Activated CD8-positive, alpha-beta T cell treated with anti-CD3 and anti-CD28 coated beads for 36 hours (primary cell): ENCODE measurements at regions not wholly inside any gene's neighbourhood (a gene's known extent, or its start where the extent isn't known, plus 50 kb on each side); places are given as distances from the start of the nearest gene placed in this dataset.

Source experiments
- ATAC-seq: fragments of 200-7000 bp; cut with Tn5 transposase; one replicate; pipeline ENCODE4 v1.10.0; 2021; ENCODE audit warnings: mild to moderate bottlenecking, moderate library complexity
- CTCF ChIA-PET: fragments of 350-600 bp; sonication (Branson Sonifier 250); formaldehyde crosslinking; loops from one replicate; lab custom pipeline; 2021; ENCODE audit warnings: antibody characterized with exemption; lab: Charles Lee
- POLR2A ChIA-PET: fragments of 350-600 bp; sonication (Branson Sonifier 250); formaldehyde crosslinking; loops from one replicate; lab custom pipeline; 2021; ENCODE audit warnings: antibody characterized with exemption; lab: Charles Lee
- DNase-seq: peaks from one replicate; pipeline ENCODE4 v3.0.0-alpha.2; 2020
- H3K27ac Mint-ChIP-seq: one replicate; pipeline ENCODE4 v1.8.0; 2021; ENCODE audit warnings: mild to moderate bottlenecking, mixed read lengths
- H3K27me3 Mint-ChIP-seq: one replicate; pipeline ENCODE4 v1.8.0; 2021; ENCODE audit warnings: mixed read lengths
- H3K36me3 Mint-ChIP-seq: one replicate; pipeline ENCODE4 v1.8.0; 2021; ENCODE audit warnings: low read depth, mixed read lengths
- H3K4me1 Mint-ChIP-seq: one replicate; pipeline ENCODE4 v1.8.0; 2021; ENCODE audit warnings: low read depth, mixed read lengths
- H3K4me3 Mint-ChIP-seq: one replicate; pipeline ENCODE4 v1.8.0; 2021; ENCODE audit warnings: mild to moderate bottlenecking, moderate library complexity, mixed read lengths
- H3K9me3 Mint-ChIP-seq: one replicate; pipeline ENCODE4 v1.8.0; 2021; ENCODE audit warnings: mixed read lengths
- CTCF ChIP-seq: fragments of 200-600 bp; IDR thresholded peaks from one replicate; pipeline ENCODE4 v1.8.0; 2022; ENCODE audit warnings: antibody characterized with exemption, mild to moderate bottlenecking
- intact Hi-C: fragments of 100-400 bp; cut with micrococcal nuclease; formaldehyde crosslinking; loops from one replicate; pipeline ENCODE4 v1.10.0; 2022

GRCh38 chr20:12057778-12058177, 140.1 kb downstream of the BTBD3 start:
- no peak for TF ChIP-seq CTCF
- Mint-ChIP-seq H3K27ac (no peak overlapping the region), H3K27me3 (no peaks in the 10 kb centered on the region), H3K9me3 (peaks cover 8% of the 10 kb centered on the region), H3K36me3 (no peaks in the 10 kb centered on the region), H3K4me1 (peaks cover 5% of the 10 kb centered on the region), H3K4me3 (no peak overlapping the region)
- ChIA-PET CTCF (no interaction called here), POLR2A (no interaction called here)
- DNase-seq (no peak), ATAC-seq (no peak)
- intact Hi-C loops = no loop called here

GRCh38 chr20:12058216-12058615, 140.5 kb downstream of the BTBD3 start:
- no peaks in the 10 kb centered on the region for H3K36me3 Mint-ChIP-seq
- H3K4me1 Mint-ChIP-seq = peaks cover 4% of the 10 kb centered on the region
- no peak overlapping the region for H3K27ac Mint-ChIP-seq
- no peaks in the 10 kb centered on the region for H3K27me3 Mint-ChIP-seq
- ChIA-PET CTCF (no interaction called here), POLR2A (no interaction called here)
- intact Hi-C loops = no loop called here
- TF ChIP-seq CTCF = no peak
- H3K4me3 Mint-ChIP-seq = no peak overlapping the region
- no peak for DNase-seq
- no peak for ATAC-seq
- H3K9me3 Mint-ChIP-seq = peaks cover 8% of the 10 kb centered on the region

- Mint-ChIP-seq H3K36me3 (no peaks in the 10 kb centered on the region), H3K4me1 (no peaks in the 10 kb centered on the region), H3K4me3 (no peak overlapping the region), H3K27ac (no peak overlapping the region), H3K27me3 (no peaks in the 10 kb centered on the region), H3K9me3 (peaks cover 6% of the 10 kb centered on the region)
- CTCF ChIA-PET = no interaction called here
- ATAC-seq (no peak), DNase-seq (no peak)
- intact Hi-C loops = no loop called here
- POLR2A ChIA-PET = no interaction called here
- TF ChIP-seq CTCF = no peak
These were observed 143.8 kb downstream of the BTBD3 start for GRCh38 chr20:12061466-12061865.

- intact Hi-C loops = no loop called here
- Mint-ChIP-seq H3K4me3 (no peak overlapping the region), H3K27me3 (no peaks in the 10 kb centered on the region), H3K4me1 (no peaks in the 10 kb centered on the region), H3K27ac (no peak overlapping the region), H3K36me3 (no peaks in the 10 kb centered on the region), H3K9me3 (peaks cover 6% of the 10 kb centered on the region)
- POLR2A ChIA-PET = no interaction called here
- no peak for TF ChIP-seq CTCF
- DNase-seq (no peak), ATAC-seq (no peak)
- CTCF ChIA-PET = no interaction called here
These were observed 145.5 kb downstream of the BTBD3 start for GRCh38 chr20:12063106-12063684.

- H3K4me3 Mint-ChIP-seq = no peak overlapping the region
- H3K36me3 Mint-ChIP-seq = no peaks in the 10 kb centered on the region
- TF ChIP-seq CTCF = no peak
These were observed 146.8 kb downstream of the BTBD3 start for GRCh38 chr20:12064540-12064939.

More at GRCh38 chr20:12064540-12064939, 146.8 kb downstream of the BTBD3 start:
- ChIA-PET POLR2A (no interaction called here), CTCF (no interaction called here)
- Mint-ChIP-seq H3K27me3 (no peaks in the 10 kb centered on the region), H3K4me1 (no peaks in the 10 kb centered on the region), H3K9me3 (peaks cover 4% of the 10 kb centered on the region), H3K27ac (no peak overlapping the region)
- intact Hi-C loops = no loop called here
- DNase-seq (no peak), ATAC-seq (no peak)
